Activated CD4-positive, alpha-beta T cell treated with anti-CD3 and anti-CD28 coated beads, Interleukin-2, amount 50 U/mL, for 16 hours (primary cell): ENCODE measurements at regions not wholly inside any gene's neighbourhood (a gene's known extent, or its start where the extent isn't known, plus 50 kb on each side); places are given as distances from the start of the nearest gene placed in this dataset.

Source experiments
- DNase-seq: peaks from one replicate; pipeline ENCODE4 v3.0.0-alpha.2; 2020

- DNase-seq, result no peak
Measured at GRCh38 chr2:12661489-12661888, 55.2 kb upstream of the TRIB2 start.

GRCh38 chr2:12663306-12664037 lies 53.3 kb upstream of the TRIB2 start:
- no peak for DNase-seq

- no peak for DNase-seq
Measured at GRCh38 chr2:12665334-12665733, 51.4 kb upstream of the TRIB2 start.

GRCh38 chr2:12666445-12666844 lies 50.3 kb upstream of the TRIB2 start:
- DNase-seq, result no peak
